ENCODE measurements at regions not wholly inside any gene's neighbourhood (a gene's known extent, or its start where the extent isn't known, plus 50 kb on each side); places are given as distances from the start of the nearest gene placed in this dataset.

- H3K4me3 Mint-ChIP-seq, result no peak overlapping the region
- no peaks in the 10 kb centered on the region for H3K36me3 Mint-ChIP-seq
- peaks cover 7% of the 10 kb centered on the region for H3K9me3 Mint-ChIP-seq
- no peak for DNase-seq (ENCODE audit: low spot score in 2 of 2, unreplicated experiment in 2 of 2)
- H3K27me3 Mint-ChIP-seq (ENCODE audit: low read depth), result no peaks in the 10 kb centered on the region
- H3K4me1 Mint-ChIP-seq, result peaks cover 37% of the 10 kb centered on the region
- no peak overlapping the region for H3K27ac Mint-ChIP-seq
- TF ChIP-seq CTCF (IDR thresholded peaks at IDR 0.05; ENCODE audit: unreplicated experiment), result no peak
Measured at GRCh38 chr9:90002397-90003271, 397.8 kb downstream of the GADD45G start.

DNA sequence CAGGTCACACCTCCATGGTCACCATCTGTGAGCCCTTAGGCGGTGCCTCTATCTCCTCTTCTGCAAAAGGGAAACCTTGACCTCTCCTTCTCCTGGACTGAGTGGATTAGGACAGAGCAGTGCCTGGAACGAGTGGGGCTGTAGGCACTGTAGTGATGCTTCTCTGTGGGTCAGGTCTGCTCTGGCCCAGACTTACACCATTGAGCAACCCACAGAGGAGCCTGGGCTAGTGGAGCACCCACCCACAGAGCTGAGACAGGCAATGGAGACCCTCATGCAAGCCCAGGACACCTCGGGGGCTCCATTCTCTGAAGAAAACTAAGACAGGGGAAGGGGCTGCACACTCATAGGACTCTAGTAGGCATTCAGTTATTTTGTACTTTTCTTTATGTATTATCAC lies 400.6 kb downstream of the GADD45G start:
- no peak for TF ChIP-seq CTCF (IDR thresholded peaks at IDR 0.05; ENCODE audit: unreplicated experiment)

DNA sequence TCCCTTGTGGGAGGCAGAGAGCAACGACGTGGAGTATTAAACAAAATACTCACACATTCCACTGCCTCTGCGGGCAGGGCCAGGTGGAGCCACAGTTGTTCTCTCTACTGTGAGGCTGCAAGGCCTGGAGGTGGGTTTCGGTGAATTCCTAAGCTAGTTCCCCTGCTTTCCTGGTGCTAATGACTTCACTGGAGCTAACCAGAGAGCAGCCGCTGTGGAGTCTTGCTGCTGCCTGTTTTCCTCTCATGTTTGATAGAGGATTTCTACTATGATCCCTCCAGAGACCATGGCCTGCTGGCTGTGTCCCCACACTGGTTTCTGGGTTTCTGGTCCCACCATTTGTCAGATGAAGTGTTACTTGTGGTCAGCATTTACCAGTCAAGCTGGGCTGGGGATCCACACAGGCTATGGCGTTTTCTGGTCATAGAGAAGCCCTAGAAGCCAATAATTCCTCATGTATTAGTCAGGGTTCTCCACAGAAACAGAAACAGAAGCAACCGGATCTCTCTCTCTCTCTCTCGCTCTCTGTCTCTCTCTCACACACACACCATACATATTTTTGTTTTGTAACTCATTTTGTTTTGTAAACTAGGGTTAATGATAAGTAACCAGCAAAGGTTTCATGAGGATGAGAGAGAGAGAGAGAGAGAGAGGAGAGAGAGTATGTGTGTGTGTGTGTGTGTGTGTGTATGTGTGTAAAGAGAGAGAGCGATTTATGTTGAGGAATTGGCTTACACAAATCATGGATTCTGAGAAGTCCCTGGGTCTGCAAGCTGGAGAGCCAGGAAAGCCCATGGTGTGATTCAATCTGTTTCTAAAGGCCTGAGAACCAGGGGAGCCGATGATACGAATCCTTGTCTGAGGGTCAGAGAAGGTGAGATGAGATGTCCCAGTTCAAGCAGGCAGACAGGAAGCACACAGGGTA lies 403.0 kb downstream of the GADD45G start:
- Mint-ChIP-seq H3K27ac (peak overlapping the region; percentile 39), H3K27me3 (ENCODE audit: low read depth) (no peaks in the 10 kb centered on the region)

More for the DNA sequence above, 400.6 kb downstream of the GADD45G start:
- no peaks in the 10 kb centered on the region for H3K36me3 Mint-ChIP-seq
- H3K4me3 Mint-ChIP-seq, result no peak overlapping the region
- peaks cover 7% of the 10 kb centered on the region for H3K9me3 Mint-ChIP-seq
- H3K27ac Mint-ChIP-seq, result no peak overlapping the region
- no peak for DNase-seq (ENCODE audit: low spot score in 2 of 2, unreplicated experiment in 2 of 2)
- peaks cover 33% of the 10 kb centered on the region for H3K4me1 Mint-ChIP-seq
- no peaks in the 10 kb centered on the region for H3K27me3 Mint-ChIP-seq (ENCODE audit: low read depth)

GRCh38 chr9:90009447-90009846 lies 404.6 kb downstream of the GADD45G start:
- H3K27me3 Mint-ChIP-seq (ENCODE audit: low read depth), result no peaks in the 10 kb centered on the region
- no peak for TF ChIP-seq CTCF (IDR thresholded peaks at IDR 0.05; ENCODE audit: unreplicated experiment)
- DNase-seq (ENCODE audit: low spot score in 2 of 2, unreplicated experiment in 2 of 2), result no peak
- no peak overlapping the region for H3K27ac Mint-ChIP-seq
- peaks cover 14% of the 10 kb centered on the region for H3K4me1 Mint-ChIP-seq
- peaks cover 7% of the 10 kb centered on the region for H3K9me3 Mint-ChIP-seq
- H3K36me3 Mint-ChIP-seq, result no peaks in the 10 kb centered on the region
- H3K4me3 Mint-ChIP-seq, result no peak overlapping the region

More for the DNA sequence above, 403.0 kb downstream of the GADD45G start:
- Mint-ChIP-seq H3K4me3 (no peak overlapping the region), H3K4me1 (peaks cover 14% of the 10 kb centered on the region), H3K9me3 (peaks cover 7% of the 10 kb centered on the region), H3K36me3 (no peaks in the 10 kb centered on the region)
- DNase-seq (ENCODE audit: low spot score in 2 of 2, unreplicated experiment in 2 of 2), result no peak
- TF ChIP-seq CTCF (IDR thresholded peaks at IDR 0.05; ENCODE audit: unreplicated experiment), result no peak

- no peak for DNase-seq (ENCODE audit: low spot score in 2 of 2, unreplicated experiment in 2 of 2)
- Mint-ChIP-seq H3K4me3 (no peak overlapping the region), H3K9me3 (no peaks in the 10 kb centered on the region), H3K27ac (no peak overlapping the region), H3K36me3 (no peaks in the 10 kb centered on the region), H3K4me1 (peaks cover 14% of the 10 kb centered on the region), H3K27me3 (ENCODE audit: low read depth) (no peaks in the 10 kb centered on the region)
- no peak for TF ChIP-seq CTCF (IDR thresholded peaks at IDR 0.05; ENCODE audit: unreplicated experiment)
Measured at GRCh38 chr9:90010793-90011192, 406.0 kb downstream of the GADD45G start.

Measured in mesothelial cell of epicardium (in vitro differentiated cells).